GM21786 (cell line): ENCODE measurements at regions not wholly inside any gene's neighbourhood (a gene's known extent, or its start where the extent isn't known, plus 50 kb on each side); places are given as distances from the start of the nearest gene placed in this dataset.

Experiments
- ATAC-seq: cut with Tn5 transposase; IDR thresholded peaks from one replicate; pipeline ENCODE4 v1.9.1; 2021; ENCODE audit not compliant: unreplicated experiment

- ATAC-seq, result no peak
Observed at GRCh38 chr12:123100882-123101281, 50.0 kb downstream of the PITPNM2 start.

GRCh38 chr12:123100450-123100849 is 50.4 kb downstream of the PITPNM2 start:
- no peak for ATAC-seq

- ATAC-seq, result no peak
Observed at GRCh38 chr12:123099560-123100192, 51.2 kb downstream of the PITPNM2 start.

- no peak for ATAC-seq
Observed at GRCh38 chr12:123098780-123099179, 52.1 kb downstream of the PITPNM2 start.

GRCh38 chr12:123097561-123098084 is 53.3 kb downstream of the PITPNM2 start:
- no peak for ATAC-seq

GRCh38 chr12:123096741-123097140 is 54.1 kb downstream of the PITPNM2 start:
- ATAC-seq, result no peak

GRCh38 chr12:123096182-123096581 is 54.7 kb downstream of the PITPNM2 start:
- ATAC-seq, result no peak

GRCh38 chr12:123095078-123095881 is 55.6 kb downstream of the PITPNM2 start:
- no peak for ATAC-seq

- ATAC-seq, result no peak
Observed at GRCh38 chr12:123094349-123095077, 56.4 kb downstream of the PITPNM2 start.

GRCh38 chr12:123092866-123093265 is 58.0 kb downstream of the PITPNM2 start:
- ATAC-seq, result no peak

- no peak for ATAC-seq
Observed at GRCh38 chr12:123091230-123092150, 59.4 kb downstream of the PITPNM2 start.

- no peak for ATAC-seq
Observed at GRCh38 chr12:123089631-123090353, 61.1 kb downstream of the PITPNM2 start.

GRCh38 chr12:123089140-123089539 is 61.8 kb downstream of the PITPNM2 start:
- ATAC-seq, result no peak

GRCh38 chr12:123085730-123086487 is 65.0 kb downstream of the PITPNM2 start:
- no peak for ATAC-seq

- ATAC-seq, result no peak
Observed at GRCh38 chr12:123085066-123085465, 65.8 kb downstream of the PITPNM2 start.

GRCh38 chr12:123083661-123084571 is 67.0 kb downstream of the PITPNM2 start:
- ATAC-seq, result peak; percentile 52

- ATAC-seq, result no peak
Observed at GRCh38 chr12:123080634-123081033, 70.3 kb downstream of the PITPNM2 start.

- no peak for ATAC-seq
Observed at GRCh38 chr12:123078531-123079155, 72.2 kb downstream of the PITPNM2 start.
